PC-9 (cell line): ENCODE measurements at regions not wholly inside any gene's neighbourhood (a gene's known extent, or its start where the extent isn't known, plus 50 kb on each side); places are given as distances from the start of the nearest gene placed in this dataset.

Experiments used
- BruUV-seq: library from RNA; stranded (reverse); fragments of 400-500 nt; replicated peaks from 2 replicates; lab custom pipeline; 2021; lab: Mats Ljungman, UMichigan
- CTCF ChIA-PET: fragments of 300-600 bp; sonication (Branson Sonifier 250); formaldehyde crosslinking; loops from one replicate; lab custom pipeline; 2022; ENCODE audit warnings: antibody characterized with exemption; lab: Charles Lee
- POLR2A ChIA-PET: fragments of 300-600 bp; sonication (Branson Sonifier 250); formaldehyde crosslinking; loops from one replicate; lab custom pipeline; 2022; ENCODE audit warnings: antibody characterized with exemption; ENCODE audit not compliant: unreplicated experiment; lab: Charles Lee
- DNase-seq, 2 experiments: peaks; one replicate each; pipeline versions ENCODE4 v3.0.0 to v3.0.0-alpha.2; 2015 to 2022; ENCODE audit warnings: mixed read lengths in 1 of 2
- H2AFZ ChIP-seq: fragments of 200-600 bp; sonication (generic); 2 replicates; pipeline ENCODE4 v1.8.1; 2017; ENCODE audit warnings: antibody characterized with exemption
- H3F3A ChIP-seq: fragments of 200-600 bp; sonication (generic); 2 replicates; pipeline ENCODE4 v1.8.1; 2017; ENCODE audit warnings: antibody characterized with exemption, mild to moderate bottlenecking, low read depth; ENCODE audit not compliant: insufficient read depth
- H3K27ac ChIP-seq: fragments of 200-600 bp; sonication (generic); 2 replicates; pipeline ENCODE4 v1.6.1; 2016; ENCODE audit warnings: mixed run types
- H3K27me3 ChIP-seq: fragments of 200-600 bp; sonication (generic); 2 replicates; pipeline ENCODE4 v1.6.1; 2016; ENCODE audit warnings: low read depth, mixed run types; ENCODE audit not compliant: insufficient read depth
- H3K36me3 ChIP-seq: fragments of 200-600 bp; sonication (generic); 2 replicates; pipeline ENCODE4 v1.6.1; 2016; ENCODE audit warnings: low read depth, mixed run types
- H3K4me1 ChIP-seq: fragments of 200-600 bp; sonication (generic); replicated peaks from 2 replicates; pipeline ENCODE4 v1.6.1; 2016; ENCODE audit warnings: mixed run types; ENCODE audit not compliant: insufficient read depth
- H3K4me2 ChIP-seq: fragments of 200-600 bp; sonication (generic); 2 replicates; pipeline ENCODE4 v1.6.1; 2017; ENCODE audit warnings: mixed run types
- H3K4me3 ChIP-seq: fragments of 200-600 bp; sonication (generic); 2 replicates; pipeline ENCODE4 v1.6.1; 2016; ENCODE audit warnings: mixed run types
- H3K79me2 ChIP-seq: fragments of 200-600 bp; sonication (generic); 2 replicates; pipeline ENCODE4 v1.6.1; 2017; ENCODE audit warnings: low read depth, mixed run types
- H3K9me2 ChIP-seq: fragments of 200-600 bp; sonication (generic); 2 replicates; pipeline ENCODE4 v1.8.1; 2017; ENCODE audit warnings: mild to moderate bottlenecking; ENCODE audit not compliant: insufficient read depth
- H3K9me3 ChIP-seq: fragments of 200-600 bp; sonication (generic); 2 replicates; pipeline ENCODE4 v1.8.1; 2016; ENCODE audit warnings: low read depth; ENCODE audit not compliant: insufficient read depth
- H4K20me1 ChIP-seq: fragments of 200-600 bp; sonication (generic); 2 replicates; pipeline ENCODE4 v1.8.1; 2017; ENCODE audit not compliant: insufficient read depth
- CTCF ChIP-seq: fragments of 200-600 bp; sonication (generic); conservative IDR thresholded peaks from 2 replicates; pipeline ENCODE4 v1.6.1; 2017; ENCODE audit warnings: mixed run types, antibody characterized with exemption, mild to moderate bottlenecking, moderate library complexity
- EZH2 ChIP-seq: fragments of 200-600 bp; sonication (generic); IDR thresholded peaks from 2 replicates; pipeline ENCODE4 v1.8.0; 2017; ENCODE audit warnings: antibody characterized with exemption, low read depth
- intact Hi-C: fragments of 100-400 bp; cut with micrococcal nuclease; formaldehyde crosslinking; loops from one replicate; pipeline ENCODE4 v1.10.0; 2022; ENCODE audit not compliant: unreplicated experiment

GRCh38 chr20:40815156-40816038, 126.4 kb upstream of the MAFB start:
- no peaks in the 10 kb centered on the region for H4K20me1 ChIP-seq
- TF ChIP-seq CTCF (no peak), EZH2 (no peak)
- POLR2A ChIA-PET, result no interaction called here

GRCh38 chr20:40816039-40816352, 127.0 kb upstream of the MAFB start:
- no TSS peak for BruUV-seq
- Histone ChIP-seq H3K9me3 (no peaks in the 10 kb centered on the region), H3K79me2 (no peaks in the 10 kb centered on the region), H3K4me2 (no peak overlapping the region), H3K27ac (no peak overlapping the region), H4K20me1 (no peaks in the 10 kb centered on the region), H3K4me3 (no peak overlapping the region), H3K36me3 (no peaks in the 10 kb centered on the region), H3K9me2 (no peaks in the 10 kb centered on the region), H3K4me1 (no peaks in the 10 kb centered on the region), H3K27me3 (peaks cover 52% of the 10 kb centered on the region), H3F3A (no peaks in the 10 kb centered on the region), H2AFZ (no peak overlapping the region)
- no peak for DNase-seq
- TF ChIP-seq CTCF, result no peak
- no peak for TF ChIP-seq EZH2
- intact Hi-C loops, result no loop called here
- ChIA-PET CTCF (no interaction called here), POLR2A (no interaction called here)

More at GRCh38 chr20:40815156-40816038, 126.4 kb upstream of the MAFB start:
- Histone ChIP-seq H3K4me2 (no peak overlapping the region), H3K27ac (no peak overlapping the region), H2AFZ (no peak overlapping the region), H3K4me3 (no peak overlapping the region), H3K27me3 (peaks cover 55% of the 10 kb centered on the region), H3K9me2 (no peaks in the 10 kb centered on the region), H3K9me3 (no peaks in the 10 kb centered on the region), H3K36me3 (no peaks in the 10 kb centered on the region), H3K4me1 (no peaks in the 10 kb centered on the region), H3K79me2 (no peaks in the 10 kb centered on the region), H3F3A (no peaks in the 10 kb centered on the region)
- CTCF ChIA-PET, result no interaction called here
- no peak for DNase-seq
- intact Hi-C loops, result no loop called here
- BruUV-seq, result no TSS peak

GRCh38 chr20:40821429-40821828, 132.4 kb upstream of the MAFB start:
- H3K4me1 ChIP-seq, result no peaks in the 10 kb centered on the region
- no peak overlapping the region for H2AFZ ChIP-seq
- no peaks in the 10 kb centered on the region for H3K9me3 ChIP-seq
- no peaks in the 10 kb centered on the region for H3F3A ChIP-seq
- no peak overlapping the region for H3K27ac ChIP-seq
- H3K4me3 ChIP-seq, result no peak overlapping the region
- no peak overlapping the region for H3K4me2 ChIP-seq
- no peaks in the 10 kb centered on the region for H4K20me1 ChIP-seq
- intact Hi-C loops, result no loop called here
- no peaks in the 10 kb centered on the region for H3K79me2 ChIP-seq
- peaks cover 45% of the 10 kb centered on the region for H3K27me3 ChIP-seq
- ChIA-PET CTCF (no interaction called here), POLR2A (no interaction called here)
- BruUV-seq, result no TSS peak
- no peaks in the 10 kb centered on the region for H3K36me3 ChIP-seq
- H3K9me2 ChIP-seq, result no peaks in the 10 kb centered on the region
- DNase-seq, result no peak
- TF ChIP-seq CTCF, result no peak
- TF ChIP-seq EZH2, result no peak
